HG03558 (cell line): ENCODE measurements at regions not wholly inside any gene's neighbourhood (a gene's known extent, or its start where the extent isn't known, plus 50 kb on each side); places are given as distances from the start of the nearest gene placed in this dataset.
"Not testable (repeated sequence)": the region's sequence is repeated elsewhere in the genome, so short reads cannot be mapped to it uniquely, and the experiment has no call there.

Experiments
- ATAC-seq: cut with Tn5 transposase; IDR thresholded peaks from one replicate; pipeline ENCODE4 v1.9.1; 2021; ENCODE audit warnings: moderate number of reproducible peaks; ENCODE audit not compliant: unreplicated experiment; ENCODE audit errors: extremely low read depth

DNA sequence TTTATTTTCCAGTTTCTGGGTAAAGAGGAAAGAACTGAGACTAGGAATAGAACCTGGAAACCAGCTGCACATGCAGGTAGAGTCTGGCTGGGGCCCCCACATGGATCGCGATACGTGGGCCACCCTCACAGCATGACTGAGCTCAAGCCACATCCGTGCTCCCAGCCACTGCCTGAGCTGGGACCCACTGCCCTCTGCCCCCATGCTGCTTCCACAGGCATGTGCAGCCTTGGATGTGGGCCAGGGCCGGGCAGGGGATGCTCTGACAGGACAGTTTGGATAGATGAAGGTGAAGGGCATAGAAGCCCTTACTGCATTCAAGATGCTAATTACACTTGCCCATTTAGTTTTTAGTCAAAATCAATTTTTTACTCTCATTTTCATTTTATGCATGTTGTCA, 321.2 kb downstream of the DCDC2C start:
- ATAC-seq: no peak

- ATAC-seq: no peak
These were observed 325.7 kb downstream of the DCDC2C start for GRCh38 chr2:4029081-4029480.

- ATAC-seq: no peak
These were observed 336.5 kb downstream of the DCDC2C start for GRCh38 chr2:4039896-4040295.

GRCh38 chr2:4047961-4048891, 344.9 kb downstream of the DCDC2C start:
- no peak for ATAC-seq

DNA sequence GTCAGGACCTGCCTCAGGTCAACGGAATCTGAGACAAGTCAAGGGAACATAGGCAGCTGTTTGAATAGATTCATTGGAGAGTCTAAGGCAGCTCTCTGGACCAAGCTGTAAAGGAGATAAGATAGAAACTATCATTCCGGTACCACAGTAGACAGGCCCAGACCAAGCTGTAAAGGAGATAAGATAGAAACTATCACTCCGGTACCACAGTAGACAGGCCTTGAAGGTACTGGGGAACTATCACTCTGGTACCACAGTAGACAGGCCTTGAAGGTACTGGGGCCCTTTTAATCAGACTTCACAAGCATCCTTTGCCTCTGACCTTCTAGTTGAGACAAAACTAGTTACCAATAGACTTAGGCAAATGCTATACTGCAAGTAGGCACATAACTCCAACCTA, 346.1 kb downstream of the DCDC2C start:
- no peak for ATAC-seq

GRCh38 chr2:4053769-4054493, 350.6 kb downstream of the DCDC2C start:
- no peak for ATAC-seq

- no peak for ATAC-seq
These were observed 362.8 kb downstream of the DCDC2C start for GRCh38 chr2:4066217-4066616.

DNA sequence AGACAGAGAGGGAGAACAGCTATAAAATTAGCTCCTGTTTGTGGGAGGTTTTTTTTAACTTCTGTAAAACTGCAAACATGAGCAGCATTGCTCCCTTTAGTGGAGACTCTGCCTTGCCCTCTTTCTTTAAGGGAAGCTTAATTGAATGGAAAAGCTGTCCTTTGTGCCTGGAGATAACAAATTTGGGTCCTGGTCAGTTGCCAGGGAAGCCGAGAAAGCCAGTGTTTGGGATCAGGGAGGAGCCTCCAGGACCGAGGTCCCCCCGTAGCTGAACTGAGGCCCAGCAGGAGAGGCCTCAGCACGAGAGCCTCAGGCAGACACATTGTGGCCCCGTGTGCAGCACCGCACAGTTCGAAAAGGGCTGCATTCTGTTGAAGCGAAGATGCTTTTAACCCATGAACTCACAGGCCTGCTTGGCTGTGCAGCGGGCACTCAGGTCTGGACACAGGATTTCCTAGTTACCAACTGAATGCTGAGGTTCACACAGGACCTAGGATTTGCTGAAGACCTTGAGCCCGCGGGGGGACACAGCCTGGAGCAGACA, 369.7 kb downstream of the DCDC2C start:
- no peak for ATAC-seq

DNA sequence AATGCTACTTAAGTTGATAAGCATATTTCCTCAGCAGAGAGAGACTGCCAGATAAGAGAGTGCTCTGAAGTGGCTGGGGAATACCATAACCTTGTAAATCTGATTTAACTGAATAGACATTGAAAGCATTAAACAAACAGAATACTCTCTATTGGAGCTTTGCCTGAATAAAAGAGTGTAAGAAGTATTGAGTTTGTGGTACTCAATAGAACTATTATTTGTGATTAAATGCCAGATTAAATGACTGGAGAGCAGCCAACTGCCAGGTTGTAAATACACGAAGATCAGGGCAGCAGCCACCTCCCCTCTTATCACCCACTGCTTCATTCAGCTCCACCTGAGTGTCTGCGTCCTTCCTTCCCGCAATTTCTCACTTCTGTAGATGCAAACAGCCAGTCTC, 373.6 kb downstream of the DCDC2C start:
- ATAC-seq: no peak

GRCh38 chr2:4085186-4085585, 381.8 kb downstream of the DCDC2C start:
- ATAC-seq: no peak

DNA sequence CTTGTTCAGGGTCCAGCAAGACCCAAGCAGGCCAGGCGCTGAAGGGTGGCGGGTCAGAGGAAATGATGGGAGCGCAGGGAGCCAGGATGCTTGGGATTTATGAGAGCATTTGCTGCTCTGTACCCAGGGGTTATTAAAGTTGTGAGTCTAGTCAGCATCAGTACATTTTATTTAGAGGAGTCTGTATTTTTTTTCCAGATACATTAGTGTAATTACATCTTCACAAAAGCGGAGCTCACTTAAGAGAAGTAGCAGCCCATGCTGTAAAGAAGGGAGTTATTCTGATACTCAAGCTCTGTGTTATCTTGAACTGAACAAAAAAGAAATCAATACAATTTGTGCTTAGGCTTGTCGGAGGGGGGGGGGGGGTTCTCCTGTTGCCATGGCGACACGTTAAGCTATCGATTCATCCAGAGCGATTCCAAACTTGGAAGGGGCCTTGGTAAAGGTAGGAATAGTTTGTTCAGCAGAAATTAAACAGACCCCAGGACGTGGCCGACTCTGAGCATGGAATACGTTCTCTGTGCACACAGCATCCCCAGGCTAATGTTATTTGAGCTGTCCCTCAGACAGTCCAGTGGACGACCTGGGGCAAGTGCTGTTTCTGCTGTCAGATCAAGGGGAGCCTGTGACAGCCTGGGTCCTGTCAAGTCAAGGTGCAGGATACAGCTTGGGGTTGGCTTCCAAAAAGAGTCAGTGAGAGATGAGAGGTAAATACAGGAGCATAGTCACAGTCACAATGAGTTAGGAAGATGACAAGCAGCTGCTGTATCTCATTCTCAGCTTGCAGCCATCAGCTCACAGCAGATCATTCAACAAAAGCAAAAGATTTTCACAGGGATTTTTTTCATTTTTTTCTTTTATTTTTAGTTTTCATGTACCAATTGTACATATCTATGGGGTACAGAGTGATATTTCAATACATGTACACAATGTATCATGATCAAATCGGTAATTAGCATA, 387.6 kb downstream of the DCDC2C start:
- no peak for ATAC-seq

- ATAC-seq: no peak
These were observed 388.5 kb downstream of the DCDC2C start for GRCh38 chr2:4091869-4092268.

GRCh38 chr2:4094743-4095142, 391.4 kb downstream of the DCDC2C start:
- ATAC-seq: no peak

DNA sequence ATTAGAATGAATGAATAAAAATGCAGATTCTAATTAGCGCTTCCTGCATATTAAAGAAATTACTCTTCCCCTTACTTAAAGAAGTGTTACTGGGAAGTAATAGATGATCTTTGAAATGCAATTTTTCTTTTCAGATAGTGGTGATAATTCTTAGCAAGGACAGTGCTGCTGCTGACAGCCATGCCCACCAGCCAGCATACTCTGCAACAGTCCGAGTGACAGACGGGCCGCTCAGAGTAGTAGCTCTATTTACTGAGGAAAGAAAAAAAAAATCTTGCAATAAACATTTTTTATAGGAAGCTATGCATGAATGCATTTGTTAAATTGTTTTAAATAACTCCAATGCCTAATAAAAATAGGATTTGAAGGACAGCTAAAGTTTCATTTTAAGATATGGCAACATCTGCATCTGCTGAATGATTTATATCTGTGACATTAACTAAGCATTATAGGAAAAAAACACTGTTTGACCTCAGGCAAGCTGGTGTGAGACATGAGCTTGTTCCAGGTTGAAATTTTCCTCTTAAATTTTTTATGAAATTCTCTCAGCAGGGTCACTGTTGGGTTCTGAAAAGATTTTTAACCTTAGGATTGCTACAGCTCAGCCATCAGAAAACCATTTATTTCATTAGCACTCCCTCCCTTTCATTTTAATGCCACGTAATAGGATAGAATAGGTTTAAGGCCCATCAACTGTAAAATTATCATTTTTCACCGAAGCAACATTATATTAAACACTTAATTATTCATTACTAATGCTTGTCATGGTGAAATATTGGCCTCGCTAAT, 393.8 kb downstream of the DCDC2C start:
- no peak for ATAC-seq

GRCh38 chr2:4098137-4098536, 394.8 kb downstream of the DCDC2C start:
- ATAC-seq: no peak

DNA sequence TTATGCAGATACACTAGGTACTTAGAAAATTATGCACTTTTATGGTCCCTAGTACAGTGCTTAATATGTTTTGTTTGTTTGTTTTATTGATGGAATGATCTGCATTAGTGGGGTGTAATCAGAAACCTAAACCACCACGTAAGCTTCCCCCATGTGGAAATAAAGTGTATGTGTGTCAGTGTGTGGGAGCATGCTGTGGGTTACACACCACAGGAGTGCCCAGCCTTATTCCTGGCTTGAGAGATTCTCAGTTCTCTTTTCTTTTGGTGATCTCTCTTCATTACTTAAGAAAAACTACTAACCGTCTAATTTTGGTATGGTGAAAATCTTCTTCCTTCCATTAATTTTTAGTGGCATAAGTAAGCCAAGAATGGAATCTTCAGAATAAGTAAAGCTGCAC, 398.6 kb downstream of the DCDC2C start:
- no peak for ATAC-seq

DNA sequence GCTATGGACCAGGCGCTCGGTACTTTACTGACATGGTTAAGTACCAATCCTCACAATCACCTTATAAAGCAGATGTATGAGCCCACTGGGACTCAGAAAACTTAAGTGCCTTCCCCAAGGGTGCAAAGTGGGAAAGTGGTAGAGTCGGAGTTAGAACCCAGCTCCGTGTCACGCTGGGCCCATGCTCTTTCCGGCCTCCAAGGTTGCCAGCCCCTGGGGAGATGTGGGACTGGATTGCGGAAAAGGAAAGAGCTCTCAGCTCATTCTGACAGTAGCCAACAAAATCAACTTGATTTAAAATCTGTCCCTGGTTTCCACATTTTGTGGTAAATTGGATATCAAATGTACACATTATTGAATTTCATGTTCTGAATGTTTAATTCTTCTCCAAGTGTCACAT, 403.8 kb downstream of the DCDC2C start:
- no peak for ATAC-seq

- ATAC-seq: no peak
These were observed 406.9 kb downstream of the DCDC2C start for GRCh38 chr2:4110273-4110672.

DNA sequence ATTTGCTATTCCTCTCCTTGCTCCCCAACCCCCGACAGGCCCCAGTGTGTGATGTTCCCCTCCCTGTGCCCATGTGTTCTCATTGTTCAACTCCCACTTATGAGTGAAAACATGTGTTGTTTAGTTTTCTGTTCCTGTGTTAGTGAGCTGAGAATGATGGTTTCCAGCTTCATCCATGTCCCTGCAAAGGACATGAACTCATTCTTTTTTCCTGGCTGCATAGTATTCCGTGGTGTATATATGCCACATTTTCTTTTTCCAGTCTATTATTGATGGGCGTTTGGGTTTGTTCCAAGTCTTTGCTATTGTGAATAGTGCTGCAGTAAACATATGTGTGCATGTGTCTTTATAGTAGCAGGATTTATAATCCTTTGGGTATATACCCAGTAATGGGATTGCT, 412.1 kb downstream of the DCDC2C start:
- ATAC-seq: not testable (repeated sequence)
